Esophagus muscularis mucosa (tissue), 4 donors: ENCODE measurements at regions not wholly inside any gene's neighbourhood (a gene's known extent, or its start where the extent isn't known, plus 50 kb on each side); places are given as distances from the start of the nearest gene placed in this dataset.

Source experiments
- EP300 ChIP-seq: sonication (generic); formaldehyde crosslinking; IDR thresholded peaks from one replicate; pipeline ENCODE4 v1.6.1; 2017; ENCODE audit warnings: antibody characterized with exemption
- POLR2A ChIP-seq: fragments of 450-650 bp; IDR thresholded peaks from one replicate; pipeline ENCODE4 v1.6.1; 2017; ENCODE audit warnings: antibody characterized with exemption, moderate library complexity, mild to moderate bottlenecking, low read depth
- POLR2AphosphoS5 ChIP-seq, 2 donors: sonication (generic); formaldehyde crosslinking; IDR thresholded peaks; one replicate each; pipeline ENCODE4 v1.6.1; 2017; ENCODE audit warnings: antibody characterized with exemption in 2 of 2
- TF ChIP-seq, protein P1 (sequence below), 3 experiments: fragments of 200-600 bp in 2 of 3; fragments of 450-650 bp in 1 of 3; sonication (generic) in 2 of 3; IDR thresholded peaks; one replicate each; pipeline ENCODE4 v1.5.1; 2017 to 2019; ENCODE audit warnings: antibody characterized with exemption in 3 of 3, mild to moderate bottlenecking in 2 of 3, moderate library complexity in 1 of 3

DNA sequence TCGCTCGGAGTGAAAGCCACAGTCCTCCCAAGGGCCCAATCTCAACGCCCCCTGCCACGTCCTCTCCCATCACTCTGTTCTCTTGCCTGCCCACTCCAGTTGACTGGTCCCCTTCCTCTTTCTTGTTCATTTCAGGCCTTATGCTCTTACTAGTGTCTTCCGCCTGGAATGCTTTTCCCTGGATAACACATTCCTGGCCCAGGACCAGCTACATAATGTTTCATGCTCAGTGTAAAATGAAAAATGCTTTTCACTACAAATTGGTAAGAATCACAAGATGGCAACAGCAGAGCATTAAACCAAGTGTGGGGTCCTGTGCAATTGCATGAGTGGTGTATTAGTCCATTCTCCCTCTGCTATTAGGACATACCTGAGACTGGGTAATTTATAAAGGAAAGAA, 417.2 kb upstream of the KLHL29 start:
- TF ChIP-seq, protein P1, sequence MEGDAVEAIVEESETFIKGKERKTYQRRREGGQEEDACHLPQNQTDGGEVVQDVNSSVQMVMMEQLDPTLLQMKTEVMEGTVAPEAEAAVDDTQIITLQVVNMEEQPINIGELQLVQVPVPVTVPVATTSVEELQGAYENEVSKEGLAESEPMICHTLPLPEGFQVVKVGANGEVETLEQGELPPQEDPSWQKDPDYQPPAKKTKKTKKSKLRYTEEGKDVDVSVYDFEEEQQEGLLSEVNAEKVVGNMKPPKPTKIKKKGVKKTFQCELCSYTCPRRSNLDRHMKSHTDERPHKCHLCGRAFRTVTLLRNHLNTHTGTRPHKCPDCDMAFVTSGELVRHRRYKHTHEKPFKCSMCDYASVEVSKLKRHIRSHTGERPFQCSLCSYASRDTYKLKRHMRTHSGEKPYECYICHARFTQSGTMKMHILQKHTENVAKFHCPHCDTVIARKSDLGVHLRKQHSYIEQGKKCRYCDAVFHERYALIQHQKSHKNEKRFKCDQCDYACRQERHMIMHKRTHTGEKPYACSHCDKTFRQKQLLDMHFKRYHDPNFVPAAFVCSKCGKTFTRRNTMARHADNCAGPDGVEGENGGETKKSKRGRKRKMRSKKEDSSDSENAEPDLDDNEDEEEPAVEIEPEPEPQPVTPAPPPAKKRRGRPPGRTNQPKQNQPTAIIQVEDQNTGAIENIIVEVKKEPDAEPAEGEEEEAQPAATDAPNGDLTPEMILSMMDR (IDR thresholded peaks at IDR 0.05) = no peak
- TF ChIP-seq POLR2A = no peak
- no peak for TF ChIP-seq EP300
- no peak for TF ChIP-seq POLR2AphosphoS5 (IDR thresholded peaks at IDR 0.05)
